SW 1271 (cell line): ENCODE measurements at regions not wholly inside any gene's neighbourhood (a gene's known extent, or its start where the extent isn't known, plus 50 kb on each side); places are given as distances from the start of the nearest gene placed in this dataset.

Experiments
- DNase-seq, 2 experiments: peaks; one replicate each; lab custom pipeline; 2025; lab: John Stamatoyannopoulos, UW

- no peak for DNase-seq
These were observed 68.1 kb downstream of the TEKT4 start for GRCh38 chr2:94939349-94939748.

GRCh38 chr2:94947097-94948016 is 76.1 kb downstream of the TEKT4 start:
- no peak for DNase-seq

GRCh38 chr2:94955702-94956101 is 69.8 kb upstream of the MAL start:
- DNase-seq, result no peak

GRCh38 chr2:94956797-94957391 is 68.6 kb upstream of the MAL start:
- peak in 1 of 2 experiments; percentile 30 for DNase-seq

- DNase-seq, result no peak
These were observed 67.3 kb upstream of the MAL start for GRCh38 chr2:94958245-94958644.

GRCh38 chr2:94960266-94960665 is 65.2 kb upstream of the MAL start:
- DNase-seq, result no peak

- DNase-seq, result no peak
These were observed 64.8 kb upstream of the MAL start for GRCh38 chr2:94960751-94961150.

GRCh38 chr2:94964193-94964592 is 61.3 kb upstream of the MAL start:
- no peak for DNase-seq

GRCh38 chr2:94966689-94967088 is 58.8 kb upstream of the MAL start:
- DNase-seq, result no peak

- DNase-seq, result no peak
These were observed 55.2 kb upstream of the MAL start for GRCh38 chr2:94970353-94970752.
